OCI-LY1 (cell line): ENCODE measurements at regions not wholly inside any gene's neighbourhood (a gene's known extent, or its start where the extent isn't known, plus 50 kb on each side); places are given as distances from the start of the nearest gene placed in this dataset.

Experiments
- H2AFZ ChIP-seq: fragments of 200-600 bp; sonication (generic), shearing (Covaris generic); 2 replicates; pipeline ENCODE4 v1.6.0; 2014; ENCODE audit warnings: antibody characterized with exemption, mild to moderate bottlenecking, low read length
- H3F3A ChIP-seq: fragments of 200-600 bp; sonication (generic), shearing (Covaris generic); 2 replicates; pipeline ENCODE4 v1.6.0; 2014; ENCODE audit warnings: mild to moderate bottlenecking, antibody characterized with exemption, low read length, moderate library complexity; ENCODE audit not compliant: insufficient read depth
- H3K27ac ChIP-seq: fragments of 200-600 bp; sonication (generic); 2 replicates; pipeline ENCODE4 v1.5.1; 2014; ENCODE audit warnings: low read length, mixed run types, mild to moderate bottlenecking, low read depth; ENCODE audit not compliant: poor library complexity, severe bottlenecking
- H3K27me3 ChIP-seq: fragments of 200-600 bp; sonication (generic); 2 replicates; pipeline ENCODE4 v1.6.0; 2014; ENCODE audit warnings: antibody characterized with exemption, mild to moderate bottlenecking, low read length, moderate library complexity; ENCODE audit not compliant: insufficient read depth
- H3K36me3 ChIP-seq: fragments of 200-600 bp; sonication (generic); 2 replicates; pipeline ENCODE4 v1.6.1; 2014; ENCODE audit warnings: mild to moderate bottlenecking, antibody characterized with exemption, low read length, moderate library complexity, mixed read lengths; ENCODE audit not compliant: insufficient read depth
- H3K4me1 ChIP-seq: fragments of 200-600 bp; sonication (generic); 2 replicates; pipeline ENCODE4 v1.5.1; 2014; ENCODE audit warnings: mild to moderate bottlenecking, low read length, moderate library complexity; ENCODE audit not compliant: insufficient read depth, severe bottlenecking
- H3K4me2 ChIP-seq: fragments of 200-600 bp; sonication (generic), shearing (Covaris generic); 2 replicates; pipeline ENCODE4 v1.6.1; 2014; ENCODE audit warnings: low read length
- H3K4me3 ChIP-seq: fragments of 200-600 bp; sonication (generic); 2 replicates; pipeline ENCODE4 v1.5.1; 2014; ENCODE audit warnings: low read length, low read depth, mild to moderate bottlenecking, mixed read lengths; ENCODE audit not compliant: poor library complexity, severe bottlenecking
- H3K79me2 ChIP-seq: fragments of 200-600 bp; shearing (Covaris generic); 2 replicates; pipeline ENCODE4 v1.6.1; 2016; ENCODE audit warnings: mixed run types, low read length, mixed read lengths; ENCODE audit not compliant: insufficient read depth
- H3K9ac ChIP-seq: fragments of 200-600 bp; sonication (generic), shearing (Covaris generic); 2 replicates; pipeline ENCODE4 v1.6.1; 2014; ENCODE audit warnings: mild to moderate bottlenecking, low read length, mixed read lengths
- H3K9me2 ChIP-seq: fragments of 200-600 bp; sonication (generic), shearing (Covaris generic); 2 replicates; pipeline ENCODE4 v1.6.1; 2014; ENCODE audit warnings: low read depth, mild to moderate bottlenecking, low read length, mixed read lengths
- H3K9me3 ChIP-seq: fragments of 200-600 bp; shearing (Covaris generic); 2 replicates; pipeline ENCODE4 v1.6.1; 2014; ENCODE audit warnings: low read length, mixed read lengths
- H4K20me1 ChIP-seq: fragments of 200-600 bp; sonication (generic), shearing (Covaris generic); 2 replicates; pipeline ENCODE4 v1.6.0; 2016; ENCODE audit warnings: mild to moderate bottlenecking, low read length; ENCODE audit not compliant: insufficient read depth
- EZH2 ChIP-seq: fragments of 200-600 bp; sonication (generic), shearing (Covaris generic); IDR thresholded peaks from 2 replicates; pipeline ENCODE4 v1.8.0; 2017; ENCODE audit warnings: borderline replicate concordance, mixed run types, mild to moderate bottlenecking, antibody characterized with exemption, low read length, moderate library complexity, mixed read lengths
- TF ChIP-seq, protein P1 (sequence below): fragments of 200-600 bp; sonication (generic), shearing (Covaris generic); IDR thresholded peaks from 2 replicates; pipeline ENCODE4 v1.5.1; 2017; ENCODE audit warnings: mild to moderate bottlenecking, antibody characterized with exemption, low read length, moderate library complexity, mixed read lengths

DNA sequence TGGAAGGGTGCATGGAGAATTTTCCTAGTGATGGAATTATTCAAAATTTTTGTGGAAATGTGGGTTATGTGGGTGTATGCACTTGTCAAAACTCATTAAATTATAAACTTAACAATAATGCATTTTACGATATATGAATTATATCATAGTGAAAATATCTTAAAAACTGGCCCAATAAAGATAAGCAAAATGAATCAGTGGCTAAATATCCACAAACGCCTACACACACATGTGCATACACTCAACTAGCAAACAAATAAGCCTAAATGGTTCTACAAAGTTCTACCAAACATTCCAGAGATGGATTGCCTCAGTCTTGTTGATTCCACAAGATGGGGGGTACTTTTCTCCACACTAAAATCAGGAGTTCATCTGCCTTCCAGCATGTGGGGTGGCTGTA, 349.5 kb downstream of the TSHZ3 start:
- no peaks in the 10 kb centered on the region for H3K9me2 ChIP-seq
- H3K27ac ChIP-seq, result no peak overlapping the region
- H3K4me1 ChIP-seq, result no peaks in the 10 kb centered on the region
- no peaks in the 10 kb centered on the region for H3F3A ChIP-seq
- H3K4me3 ChIP-seq, result no peak overlapping the region
- H3K27me3 ChIP-seq, result no peaks in the 10 kb centered on the region
- no peak for TF ChIP-seq EZH2
- TF ChIP-seq, protein P1, sequence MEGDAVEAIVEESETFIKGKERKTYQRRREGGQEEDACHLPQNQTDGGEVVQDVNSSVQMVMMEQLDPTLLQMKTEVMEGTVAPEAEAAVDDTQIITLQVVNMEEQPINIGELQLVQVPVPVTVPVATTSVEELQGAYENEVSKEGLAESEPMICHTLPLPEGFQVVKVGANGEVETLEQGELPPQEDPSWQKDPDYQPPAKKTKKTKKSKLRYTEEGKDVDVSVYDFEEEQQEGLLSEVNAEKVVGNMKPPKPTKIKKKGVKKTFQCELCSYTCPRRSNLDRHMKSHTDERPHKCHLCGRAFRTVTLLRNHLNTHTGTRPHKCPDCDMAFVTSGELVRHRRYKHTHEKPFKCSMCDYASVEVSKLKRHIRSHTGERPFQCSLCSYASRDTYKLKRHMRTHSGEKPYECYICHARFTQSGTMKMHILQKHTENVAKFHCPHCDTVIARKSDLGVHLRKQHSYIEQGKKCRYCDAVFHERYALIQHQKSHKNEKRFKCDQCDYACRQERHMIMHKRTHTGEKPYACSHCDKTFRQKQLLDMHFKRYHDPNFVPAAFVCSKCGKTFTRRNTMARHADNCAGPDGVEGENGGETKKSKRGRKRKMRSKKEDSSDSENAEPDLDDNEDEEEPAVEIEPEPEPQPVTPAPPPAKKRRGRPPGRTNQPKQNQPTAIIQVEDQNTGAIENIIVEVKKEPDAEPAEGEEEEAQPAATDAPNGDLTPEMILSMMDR, result no peak
- no peak overlapping the region for H2AFZ ChIP-seq
- H3K9me3 ChIP-seq, result no peaks in the 10 kb centered on the region
- no peaks in the 10 kb centered on the region for H3K79me2 ChIP-seq
- H3K9ac ChIP-seq, result no peak overlapping the region
- H3K36me3 ChIP-seq, result no peaks in the 10 kb centered on the region
- no peaks in the 10 kb centered on the region for H4K20me1 ChIP-seq
- no peak overlapping the region for H3K4me2 ChIP-seq

DNA sequence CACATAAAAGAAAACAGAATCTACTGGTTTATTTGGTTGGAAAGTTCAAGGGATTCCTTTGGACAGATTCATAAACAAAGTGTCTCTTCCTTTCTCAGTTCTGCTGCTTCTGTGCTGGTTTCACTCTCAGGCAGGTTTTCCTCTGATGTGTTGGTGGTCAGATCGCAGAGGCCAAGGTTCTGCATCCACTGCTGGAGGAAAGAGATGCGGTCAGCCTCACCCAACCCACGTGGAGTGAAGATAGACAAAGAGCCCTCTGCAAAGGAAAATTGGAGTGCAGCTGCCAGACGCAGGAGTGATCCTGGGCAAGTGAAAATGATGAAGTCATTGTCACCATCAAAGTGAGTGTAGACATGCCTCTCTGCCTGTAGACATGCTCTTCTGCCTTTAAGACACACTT, 352.0 kb downstream of the TSHZ3 start:
- Histone ChIP-seq H3K27me3 (no peaks in the 10 kb centered on the region), H3K4me1 (no peaks in the 10 kb centered on the region), H3F3A (no peaks in the 10 kb centered on the region), H3K9me3 (no peaks in the 10 kb centered on the region), H4K20me1 (no peaks in the 10 kb centered on the region), H2AFZ (no peak overlapping the region), H3K9me2 (no peaks in the 10 kb centered on the region), H3K4me3 (no peak overlapping the region), H3K36me3 (no peaks in the 10 kb centered on the region), H3K27ac (no peak overlapping the region), H3K79me2 (no peaks in the 10 kb centered on the region), H3K4me2 (no peak overlapping the region), H3K9ac (no peak overlapping the region)
- TF ChIP-seq, protein P1, result no peak
- TF ChIP-seq EZH2, result no peak

DNA sequence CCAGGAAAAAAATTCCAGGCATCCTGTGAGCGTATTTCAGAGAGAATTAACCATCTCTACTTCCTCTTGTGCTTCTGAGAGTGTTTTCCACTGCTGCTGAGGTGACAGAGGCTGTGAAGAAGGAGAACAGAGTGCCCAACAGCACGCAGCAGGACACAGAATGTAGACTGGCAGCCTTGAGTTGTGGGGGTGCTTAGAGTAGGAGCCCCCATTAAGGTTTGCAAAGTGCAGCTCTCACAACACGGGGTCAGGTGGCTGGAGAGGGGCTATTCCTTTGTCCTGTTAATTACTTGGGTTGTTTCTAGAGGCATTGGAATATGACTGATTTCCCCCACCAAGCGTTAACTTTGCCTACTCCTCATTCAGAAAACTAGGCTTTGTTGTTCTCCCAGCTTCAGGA, 370.6 kb downstream of the TSHZ3 start:
- no peak overlapping the region for H3K27ac ChIP-seq
- no peaks in the 10 kb centered on the region for H3K9me3 ChIP-seq
- TF ChIP-seq, protein P1, result no peak
- no peak for TF ChIP-seq EZH2
- no peak overlapping the region for H3K4me2 ChIP-seq
- H3F3A ChIP-seq, result no peaks in the 10 kb centered on the region
- no peak overlapping the region for H3K4me3 ChIP-seq
- no peaks in the 10 kb centered on the region for H3K79me2 ChIP-seq
- no peak overlapping the region for H2AFZ ChIP-seq
- H4K20me1 ChIP-seq, result no peaks in the 10 kb centered on the region
- no peak overlapping the region for H3K9ac ChIP-seq
- no peaks in the 10 kb centered on the region for H3K4me1 ChIP-seq
- H3K36me3 ChIP-seq, result no peaks in the 10 kb centered on the region
- H3K27me3 ChIP-seq, result no peaks in the 10 kb centered on the region
- H3K9me2 ChIP-seq, result no peaks in the 10 kb centered on the region
